B cell (primary cell): ENCODE measurements at regions not wholly inside any gene's neighbourhood (a gene's known extent, or its start where the extent isn't known, plus 50 kb on each side); places are given as distances from the start of the nearest gene placed in this dataset.

Experiments
- ATAC-seq: fragments of 200-7000 bp; cut with Tn5 transposase; one replicate; pipeline ENCODE4 v1.10.0; 2021; ENCODE audit warnings: low read depth, mild to moderate bottlenecking, moderate number of reproducible peaks, moderate library complexity
- CTCF ChIA-PET: fragments of 350-600 bp; sonication (Branson Sonifier 250); formaldehyde crosslinking; loops from one replicate; lab custom pipeline; 2021; ENCODE audit warnings: antibody characterized with exemption, inconsistent platforms; lab: Charles Lee
- POLR2A ChIA-PET: fragments of 350-600 bp; sonication (Branson Sonifier 250); formaldehyde crosslinking; loops from one replicate; lab custom pipeline; 2021; ENCODE audit warnings: antibody characterized with exemption; lab: Charles Lee
- DNase-seq: peaks from one replicate; pipeline ENCODE4 v3.0.0; 2013
- H2AFZ ChIP-seq: 2 replicates; pipeline ENCODE4 v1.6.1; 2012; ENCODE audit warnings: mild to moderate bottlenecking, low read depth, low read length; ENCODE audit not compliant: insufficient read depth, poor library complexity, severe bottlenecking
- H3K27ac ChIP-seq, 2 donors: 1 replicate in 1 of 2; 2 replicates in 1 of 2; pipeline ENCODE4 v1.5.1; 2012 to 2013; ENCODE audit warnings: low read length in 2 of 2, mild to moderate bottlenecking in 2 of 2, moderate library complexity in 1 of 2
- H3K27me3 ChIP-seq, 4 experiments: fragments of 200-600 bp in 1 of 4; sonication (generic) in 1 of 4; replicated peaks in 1 of 4; 1 replicate in 2 of 4; 2 replicates in 2 of 4; pipeline versions ENCODE4 v1.6.1 to v1.7.0; 2013 to 2016; ENCODE audit warnings: low read length in 3 of 4, mild to moderate bottlenecking in 2 of 4, mixed read lengths in 1 of 4, moderate library complexity in 1 of 4; ENCODE audit not compliant: insufficient read depth in 4 of 4, control insufficient read depth in 3 of 4; ENCODE audit errors: control extremely low read depth in 1 of 4
- H3K36me3 ChIP-seq, 2 experiments: replicated peaks in 1 of 2; 1 replicate in 1 of 2; 2 replicates in 1 of 2; pipeline versions ENCODE4 v1.6.1 to v1.7.1; 2013; ENCODE audit warnings: low read length in 1 of 2; ENCODE audit not compliant: insufficient read depth in 2 of 2, control insufficient read depth in 1 of 2; ENCODE audit errors: control extremely low read depth in 1 of 2, extremely low read depth in 1 of 2
- H3K4me1 ChIP-seq, 2 donors: fragments of 200-600 bp in 1 of 2; sonication (generic) in 1 of 2; 1 replicate in 1 of 2; 2 replicates in 1 of 2; pipeline versions ENCODE4 v1.5.1 to v1.6.1; 2013 to 2017; ENCODE audit warnings: low read length in 2 of 2; ENCODE audit not compliant: control insufficient read depth in 2 of 2, insufficient read depth in 2 of 2
- H3K4me2 ChIP-seq: replicated peaks from 2 replicates; pipeline ENCODE3; 2012; ENCODE audit warnings: mild to moderate bottlenecking, low read depth, low read length; ENCODE audit not compliant: poor library complexity, severe bottlenecking
- H3K4me3 ChIP-seq, 5 experiments: fragments of 200-600 bp in 1 of 5; sonication (generic) in 1 of 5; 1 replicate in 3 of 5; 2 replicates in 2 of 5; pipeline versions ENCODE4 v1.5.1 to v1.7.0; 2011 to 2016; ENCODE audit warnings: low read length in 4 of 5, mild to moderate bottlenecking in 4 of 5, low read depth in 2 of 5, control low read depth in 1 of 5, moderate library complexity in 1 of 5; ENCODE audit not compliant: insufficient read depth in 1 of 5; ENCODE audit errors: control extremely low read depth in 1 of 5, extremely low read depth in 1 of 5
- H3K79me2 ChIP-seq: fragments of 200-600 bp; sonication (generic); one replicate; pipeline ENCODE4 v1.6.0; 2016; ENCODE audit warnings: low read length; ENCODE audit not compliant: control insufficient read depth, insufficient read depth
- H3K9ac ChIP-seq: fragments of 200-600 bp; sonication (generic); 2 replicates; pipeline ENCODE4 v1.6.1; 2017; ENCODE audit warnings: mild to moderate bottlenecking, low read length, moderate library complexity
- H3K9me3 ChIP-seq, 3 donors: one replicate each; pipeline versions ENCODE4 v1.6.1 to v1.7.1; 2013; ENCODE audit warnings: low read length in 2 of 3; ENCODE audit not compliant: control insufficient read depth in 2 of 3, insufficient read depth in 1 of 3; ENCODE audit errors: control extremely low read depth in 1 of 3
- H4K20me1 ChIP-seq: 2 replicates; pipeline ENCODE4 v1.6.0; 2012; ENCODE audit warnings: mild to moderate bottlenecking, low read length; ENCODE audit not compliant: insufficient read depth, control insufficient read depth, poor library complexity, severe bottlenecking
- H3K27ac Mint-ChIP-seq: one replicate; pipeline ENCODE4 v1.8.0; 2021; ENCODE audit warnings: mixed read lengths
- H3K27me3 Mint-ChIP-seq: one replicate; pipeline ENCODE4 v1.8.0; 2021; ENCODE audit warnings: mixed read lengths
- H3K4me1 Mint-ChIP-seq: one replicate; pipeline ENCODE4 v1.8.0; 2021; ENCODE audit warnings: mixed read lengths
- H3K4me3 Mint-ChIP-seq: one replicate; pipeline ENCODE4 v1.8.0; 2021; ENCODE audit warnings: mixed read lengths
- H3K9me3 Mint-ChIP-seq: one replicate; pipeline ENCODE4 v1.8.0; 2022; ENCODE audit warnings: mixed read lengths; ENCODE audit not compliant: insufficient read depth
- CTCF ChIP-seq: fragments of 200-600 bp; IDR thresholded peaks from one replicate; pipeline ENCODE4 v1.8.0; 2022; ENCODE audit warnings: antibody characterized with exemption, mild to moderate bottlenecking
- EZH2 ChIP-seq: IDR thresholded peaks from 2 replicates; pipeline ENCODE4 v1.6.1; 2012; ENCODE audit warnings: borderline replicate concordance, low read depth, mild to moderate bottlenecking, moderate library complexity, low read length; ENCODE audit not compliant: insufficient read depth, poor library complexity, severe bottlenecking
- WGBS: methylation state at CpG from one replicate; pipeline ENCODE4 v1.1.5; 2013; ENCODE audit warnings: missing lambda C conversion rate; ENCODE audit not compliant: insufficient coverage; 5-methylcytosine and 5-hydroxymethylcytosine counted together
- intact Hi-C: fragments of 100-400 bp; cut with micrococcal nuclease; formaldehyde crosslinking; loops from one replicate; pipeline ENCODE4 v1.10.0; 2022

GRCh38 chr6:95135182-95135581 is 442.2 kb upstream of the MANEA start:
- no CpG with 5 or more reads among the region's 1 CpG for WGBS
- intact Hi-C loops, result no loop called here
- Histone ChIP-seq H2AFZ (no peak overlapping the region), H4K20me1 (no peaks in the 10 kb centered on the region), H3K4me1 (no peaks in the 10 kb centered on the region), H3K4me2 (no peak overlapping the region), H3K79me2 (no peaks in the 10 kb centered on the region), H3K27ac (no peak overlapping the region), H3K27me3 (no peaks in the 10 kb centered on the region), H3K9ac (no peak overlapping the region), H3K4me3 (no peak overlapping the region), H3K9me3 (no peaks in the 10 kb centered on the region), H3K36me3 (no peaks in the 10 kb centered on the region)
- ChIA-PET CTCF (no interaction called here), POLR2A (no interaction called here)
- DNase-seq, result no peak
- Mint-ChIP-seq H3K4me1 (no peaks in the 10 kb centered on the region), H3K27ac (no peak overlapping the region), H3K27me3 (no peaks in the 10 kb centered on the region), H3K4me3 (no peak overlapping the region), H3K9me3 (no peaks in the 10 kb centered on the region)
- no peak for TF ChIP-seq CTCF
- no peak for TF ChIP-seq EZH2
- ATAC-seq, result no peak

GRCh38 chr6:95142101-95142500 is 435.2 kb upstream of the MANEA start:
- Mint-ChIP-seq H3K27me3 (no peaks in the 10 kb centered on the region), H3K27ac (no peak overlapping the region), H3K9me3 (no peaks in the 10 kb centered on the region), H3K4me3 (no peak overlapping the region), H3K4me1 (no peaks in the 10 kb centered on the region)
- Histone ChIP-seq H3K9me3 (no peaks in the 10 kb centered on the region), H3K4me2 (no peak overlapping the region), H4K20me1 (no peaks in the 10 kb centered on the region), H3K4me3 (no peak overlapping the region), H3K4me1 (no peaks in the 10 kb centered on the region), H3K9ac (no peak overlapping the region), H3K79me2 (no peaks in the 10 kb centered on the region), H3K27ac (no peak overlapping the region), H3K36me3 (no peaks in the 10 kb centered on the region), H3K27me3 (no peaks in the 10 kb centered on the region), H2AFZ (no peak overlapping the region)
- DNase-seq (no peak), ATAC-seq (no peak)
- no CpG with 5 or more reads among the region's 2 CpGs for WGBS
- ChIA-PET POLR2A (no interaction called here), CTCF (no interaction called here)
- no peak for TF ChIP-seq CTCF
- TF ChIP-seq EZH2, result no peak
- intact Hi-C loops, result no loop called here
